NCI-H82 treated with DMSO at 0.1 percent for 48 hours (cell line): ENCODE measurements at regions not wholly inside any gene's neighbourhood (a gene's known extent, or its start where the extent isn't known, plus 50 kb on each side); places are given as distances from the start of the nearest gene placed in this dataset.

Experiments used
- DNase-seq: peaks from one replicate; lab custom pipeline; 2025; ENCODE audit not compliant: unreplicated experiment; lab: John Stamatoyannopoulos, UW

DNA sequence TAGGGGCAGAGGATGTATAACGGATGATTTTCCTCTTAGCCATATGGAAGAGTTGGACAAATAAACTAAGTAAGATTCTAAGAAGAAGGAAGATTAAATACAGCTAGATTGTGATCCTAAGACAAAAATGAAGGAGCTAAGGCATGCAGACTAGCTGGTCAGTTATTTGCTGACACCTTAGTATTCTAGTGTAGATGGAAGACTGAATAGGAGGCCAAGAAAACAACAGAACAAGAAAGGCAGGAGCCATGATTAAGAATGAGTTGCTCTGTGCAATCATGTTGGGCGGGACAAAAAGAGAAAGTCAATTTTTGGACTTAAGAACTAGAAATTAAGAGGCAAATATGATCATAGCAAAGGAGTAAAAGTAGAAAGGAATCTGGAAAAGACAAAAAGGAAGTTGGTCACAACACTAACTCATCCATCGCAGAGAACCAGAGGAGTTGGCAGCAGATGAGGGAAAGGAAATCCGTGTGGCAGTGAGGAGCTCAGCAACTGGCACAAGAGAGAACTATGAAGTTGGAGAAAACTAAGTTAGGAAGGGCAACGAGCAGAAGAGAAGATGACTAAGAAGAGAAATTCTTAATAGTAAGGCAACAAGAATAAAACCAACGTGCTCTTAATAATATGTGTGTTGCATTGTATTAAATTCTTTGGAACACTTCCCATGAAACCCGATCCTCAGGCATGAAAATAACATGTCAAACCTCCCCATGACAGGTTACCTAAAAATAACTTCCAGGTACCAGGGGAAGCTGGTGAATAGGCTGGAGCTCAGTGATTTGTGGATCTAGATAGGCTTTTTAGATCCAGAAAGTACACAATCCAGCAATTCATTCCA, 234.4 kb downstream of the LTN1 start:
- no peak for DNase-seq

GRCh38 chr21:28754862-28755261, 237.8 kb downstream of the LTN1 start:
- DNase-seq, result no peak

DNA sequence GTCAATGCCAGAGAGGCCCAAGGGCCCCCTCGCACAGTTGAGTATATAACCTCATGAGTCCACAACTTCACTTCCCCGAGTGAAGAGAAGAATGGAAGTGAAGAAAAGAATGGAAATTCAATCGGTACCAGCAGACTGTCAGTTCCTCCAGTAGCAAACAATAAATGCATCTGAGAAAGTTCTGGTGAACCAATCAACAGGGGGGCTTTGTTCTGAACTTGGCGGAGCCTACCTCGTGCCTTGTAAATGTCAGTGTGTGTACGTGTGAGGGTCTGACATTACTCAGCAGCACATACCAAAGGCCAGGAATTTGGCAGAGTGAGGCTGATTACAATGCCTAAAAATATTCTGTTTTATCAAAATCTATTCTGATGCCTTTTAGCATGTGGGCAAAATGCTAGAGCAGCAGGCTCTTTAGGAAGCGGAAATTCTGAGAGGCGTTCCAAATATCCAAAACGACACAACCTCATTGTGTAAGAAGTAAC, 238.5 kb downstream of the LTN1 start:
- no peak for DNase-seq

- DNase-seq, result no peak
Measured at GRCh38 chr21:28752131-28752530, 240.5 kb downstream of the LTN1 start.

DNA sequence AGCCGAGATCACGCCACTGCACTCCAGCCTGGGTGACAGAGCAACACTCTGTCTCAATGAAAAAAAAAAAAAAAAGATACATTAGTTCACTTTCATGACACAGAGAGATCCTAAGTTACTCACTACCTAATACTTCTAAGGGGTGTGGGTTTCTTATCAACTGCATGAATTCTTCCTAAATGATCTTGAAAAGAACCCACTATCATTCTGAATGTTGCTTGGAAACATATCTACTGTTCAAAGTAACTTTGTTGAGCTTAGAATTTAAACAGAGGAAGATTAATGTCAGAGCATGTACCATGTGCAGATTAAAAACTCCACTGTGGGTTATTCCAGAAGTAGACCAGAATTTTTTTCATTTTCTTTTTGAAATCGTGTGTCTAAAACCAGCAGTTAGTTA, 241.5 kb downstream of the LTN1 start:
- no peak for DNase-seq

DNA sequence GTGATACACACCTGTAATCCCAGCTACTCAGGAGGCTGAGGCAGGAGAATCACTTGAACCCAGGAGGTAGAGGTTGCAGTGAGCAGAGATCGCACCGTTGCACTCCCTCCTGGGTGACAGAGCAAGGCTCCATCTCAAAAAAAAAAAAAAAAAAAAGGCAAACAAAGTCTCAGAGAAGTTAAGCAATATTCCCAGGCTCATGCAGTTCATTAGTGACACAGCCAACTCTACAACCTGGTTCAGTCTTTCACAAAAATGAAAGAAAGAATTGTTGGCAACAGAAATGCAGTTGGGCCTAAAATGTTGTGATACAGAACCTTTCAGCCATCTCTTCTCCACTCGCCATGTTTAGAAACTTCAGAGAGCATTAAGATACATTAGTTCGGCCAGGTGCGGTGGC, 242.1 kb downstream of the LTN1 start:
- no peak for DNase-seq

DNA sequence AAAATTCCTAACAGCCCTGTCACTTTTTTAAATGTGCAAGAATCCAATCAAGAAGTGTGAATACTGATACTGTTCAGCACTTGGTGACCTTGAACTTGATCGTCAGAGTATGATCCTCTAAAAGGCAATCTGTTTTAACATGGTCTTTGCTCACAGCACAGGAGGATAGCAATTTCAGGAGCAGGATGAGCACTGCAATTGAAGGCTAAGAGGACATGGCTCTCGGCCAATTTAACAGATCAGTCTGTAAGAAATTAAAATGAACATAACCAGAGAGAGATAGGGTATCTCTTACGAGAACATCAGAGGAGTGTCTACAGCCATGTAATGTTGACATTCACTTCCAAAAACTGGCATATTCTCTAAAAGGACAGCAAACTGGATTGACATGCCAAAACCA, 243.1 kb downstream of the LTN1 start:
- DNase-seq, result no peak

- no peak for DNase-seq
Measured at GRCh38 chr21:28747464-28747863, 245.2 kb downstream of the LTN1 start.

DNA sequence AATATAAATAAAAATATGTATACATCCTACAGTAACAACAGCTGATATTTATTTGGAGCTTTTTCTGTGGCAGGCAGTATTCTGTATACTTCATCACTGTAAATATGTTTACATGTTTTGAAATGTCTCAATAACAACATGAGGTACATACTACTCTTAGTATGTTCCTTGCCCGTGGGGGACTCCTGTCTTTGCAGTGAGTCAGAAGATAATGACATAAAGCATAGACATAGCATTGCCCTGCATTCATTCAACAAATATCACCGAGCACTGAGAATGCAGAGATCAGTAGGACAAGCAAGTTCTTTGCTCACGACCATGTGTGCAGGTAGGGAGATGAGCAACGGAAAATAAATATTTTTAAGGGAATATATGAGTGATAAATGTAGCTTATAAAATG, 246.5 kb downstream of the LTN1 start:
- no peak for DNase-seq

DNA sequence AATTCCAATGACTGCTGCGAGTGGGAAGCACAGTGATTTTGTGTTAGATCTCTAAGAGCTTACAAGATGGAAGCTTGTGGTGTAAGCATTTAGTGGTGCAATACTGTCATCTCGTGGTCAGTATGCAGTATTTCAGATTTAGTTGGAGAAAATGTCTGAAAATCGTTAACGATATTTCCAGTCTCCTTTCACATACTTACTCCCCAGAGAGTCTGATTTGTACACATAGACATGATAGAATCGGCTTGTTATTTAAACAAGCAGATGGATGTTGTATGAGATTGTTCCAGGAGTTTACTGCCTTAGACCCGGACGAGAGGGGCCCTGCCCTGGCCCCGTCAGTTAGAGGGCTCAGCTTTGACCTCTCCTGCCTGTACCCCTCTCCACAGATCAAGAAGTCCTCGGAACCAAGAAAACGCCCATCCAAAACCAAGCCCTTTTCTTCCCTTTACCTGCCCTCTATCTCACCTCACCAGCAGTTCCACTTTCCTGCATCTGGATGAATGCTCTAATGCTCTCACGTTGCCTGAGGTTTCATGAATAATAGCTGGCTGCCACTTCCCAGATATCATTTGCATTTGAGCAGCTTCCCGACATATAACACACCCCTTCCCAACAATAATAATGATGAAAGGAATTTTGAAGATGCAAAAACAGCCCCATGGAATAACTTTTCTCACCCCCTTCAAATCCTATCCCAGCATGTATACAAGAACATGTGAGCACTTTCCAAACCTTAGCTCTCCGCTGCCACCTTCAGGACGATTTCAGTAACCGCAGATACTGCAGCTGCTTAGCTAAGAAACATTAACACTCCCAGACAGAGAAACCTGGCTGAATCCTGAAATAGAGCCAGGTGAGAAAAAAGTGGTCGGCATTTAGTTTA, 247.3 kb downstream of the LTN1 start:
- peak; percentile 74 for DNase-seq

GRCh38 chr21:28743723-28744122, 249.0 kb downstream of the LTN1 start:
- no peak for DNase-seq

DNA sequence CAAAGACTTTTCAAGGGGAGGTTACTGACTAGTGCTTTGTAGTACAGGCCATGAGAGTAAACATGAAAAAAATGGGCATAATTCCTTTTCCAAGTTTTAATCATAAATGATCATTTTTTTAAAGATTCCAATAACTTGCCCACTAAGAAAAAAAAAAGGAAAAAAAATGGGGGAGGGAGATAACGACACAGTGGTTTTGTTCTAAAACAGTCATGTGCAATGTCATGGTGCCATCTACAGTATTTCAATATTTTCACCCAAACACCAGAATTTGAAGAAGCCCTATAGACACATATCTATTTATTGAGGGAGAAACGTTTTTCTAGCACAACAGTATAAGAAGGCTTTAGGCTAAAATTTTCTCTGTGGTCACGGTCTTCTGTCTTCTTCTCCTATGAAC, 250.2 kb downstream of the LTN1 start:
- no peak for DNase-seq

DNA sequence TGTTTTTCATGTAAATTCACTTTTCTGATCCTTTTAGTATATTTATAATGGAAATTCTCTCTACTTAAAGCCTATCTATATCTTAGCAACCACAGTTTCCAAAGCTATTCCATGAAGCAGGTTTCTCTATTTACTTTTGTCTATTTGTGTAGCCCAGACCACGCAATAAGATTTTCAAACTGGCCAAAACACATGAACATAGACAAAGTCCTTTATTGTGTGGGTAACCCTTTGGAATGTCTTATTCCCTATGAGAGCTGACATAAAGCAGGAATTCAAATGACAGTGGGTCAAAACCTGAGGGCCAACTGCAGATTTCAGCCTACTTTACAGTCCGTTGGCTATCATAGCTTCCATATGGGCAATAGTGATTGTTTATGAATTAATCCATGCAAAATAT, 252.6 kb downstream of the LTN1 start:
- no peak for DNase-seq

DNA sequence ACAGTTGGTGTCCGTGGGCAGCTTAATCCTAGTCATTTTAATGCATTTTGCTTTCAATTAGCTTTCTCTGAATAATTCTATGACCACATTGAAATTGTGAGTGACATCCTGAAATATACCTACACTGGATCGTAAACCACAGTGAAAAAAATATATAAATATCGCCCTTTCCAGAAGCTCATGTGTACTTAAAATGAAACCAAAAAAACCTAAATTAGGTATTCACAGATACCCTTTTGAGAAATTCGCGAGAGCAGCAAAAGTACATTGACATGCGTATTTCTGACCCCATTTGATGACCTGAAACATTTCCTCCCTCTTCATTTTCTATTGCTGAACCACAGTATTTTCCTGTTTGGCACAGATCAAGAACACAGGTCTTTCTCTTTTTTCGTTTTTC, 253.8 kb downstream of the LTN1 start:
- no peak for DNase-seq

DNA sequence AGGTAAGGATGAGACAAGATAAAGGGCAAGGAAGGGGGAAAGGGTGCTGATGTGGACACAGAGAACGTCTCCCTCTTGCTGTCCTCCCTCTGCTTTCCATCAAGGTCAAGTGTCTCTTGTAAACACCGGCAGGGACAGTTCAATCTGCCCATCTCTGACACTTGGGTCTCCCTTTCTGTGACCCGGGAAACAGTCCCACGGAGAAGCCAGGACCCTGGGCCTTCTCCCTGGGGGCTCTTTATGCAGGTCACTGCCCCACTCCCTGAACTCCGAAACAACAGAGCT, 254.3 kb downstream of the LTN1 start:
- DNase-seq, result no peak

DNA sequence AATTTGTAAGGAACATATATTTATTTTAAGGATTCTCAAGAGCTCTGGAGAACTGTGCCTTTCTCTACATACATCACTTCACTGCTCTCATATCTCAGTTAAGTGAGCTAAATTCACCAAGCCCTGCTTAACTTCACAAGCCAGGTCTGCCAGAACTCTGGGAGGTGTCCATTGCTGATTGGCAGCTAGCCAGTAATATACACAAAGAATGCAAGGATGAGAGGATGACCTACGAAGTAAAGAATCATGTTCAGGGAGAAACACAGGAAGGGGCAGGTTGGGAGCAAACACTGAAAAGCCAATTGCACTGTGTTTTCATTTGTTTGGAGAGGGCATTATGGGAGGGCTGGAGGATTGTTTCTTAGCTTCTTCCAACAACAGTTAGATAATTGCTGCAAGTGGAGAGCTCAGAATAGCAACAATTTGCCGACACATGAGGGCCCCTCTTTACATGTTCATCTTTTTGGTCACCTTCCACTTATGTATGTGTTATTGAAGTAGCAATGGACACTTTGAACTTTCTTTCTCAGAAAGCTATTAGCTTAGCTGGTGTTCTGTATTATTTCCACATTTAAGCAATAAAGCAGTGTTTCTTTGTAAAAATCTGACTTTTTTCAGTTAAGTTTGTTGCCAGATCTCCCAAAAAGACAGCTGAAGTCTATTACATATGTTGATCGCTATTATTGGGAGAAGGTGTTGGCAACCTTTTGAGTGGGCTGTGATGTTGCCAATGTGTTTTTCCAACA, 254.8 kb downstream of the LTN1 start:
- no peak for DNase-seq

DNA sequence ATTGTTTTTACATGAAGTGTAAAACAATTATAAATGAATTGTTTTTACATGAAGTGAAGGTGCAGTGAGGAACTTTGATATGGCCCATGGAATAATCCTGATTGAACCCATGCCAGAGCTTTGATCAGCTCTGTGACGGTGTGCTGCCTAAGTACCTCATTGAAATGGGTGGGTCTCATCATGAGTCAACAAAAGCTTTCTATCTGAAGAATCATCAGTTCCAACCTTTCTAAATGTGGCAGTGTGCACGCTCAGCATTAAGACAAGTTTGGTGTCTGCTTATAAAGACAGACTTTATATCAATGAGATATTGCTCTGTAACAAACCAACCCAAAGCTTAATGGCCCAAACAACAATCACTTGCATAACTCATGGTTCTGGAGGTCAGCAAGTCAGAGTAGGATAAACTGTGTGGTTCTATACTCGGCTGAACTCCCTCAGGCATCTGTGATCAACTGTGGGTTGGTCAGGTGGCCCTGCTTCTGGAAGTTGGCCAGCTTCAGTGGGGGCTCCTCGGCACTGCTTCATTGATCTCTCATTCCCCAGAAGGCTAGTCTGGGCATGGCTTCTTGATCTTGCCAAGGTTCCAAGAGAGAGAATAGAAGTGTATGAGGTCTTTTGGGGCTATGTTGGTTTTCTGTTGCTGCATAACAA, 258.0 kb downstream of the LTN1 start:
- no peak for DNase-seq

GRCh38 chr21:28731700-28732321, 260.9 kb downstream of the LTN1 start:
- DNase-seq, result no peak

GRCh38 chr21:28729887-28730286, 262.8 kb downstream of the LTN1 start:
- DNase-seq, result peak; percentile 75

DNA sequence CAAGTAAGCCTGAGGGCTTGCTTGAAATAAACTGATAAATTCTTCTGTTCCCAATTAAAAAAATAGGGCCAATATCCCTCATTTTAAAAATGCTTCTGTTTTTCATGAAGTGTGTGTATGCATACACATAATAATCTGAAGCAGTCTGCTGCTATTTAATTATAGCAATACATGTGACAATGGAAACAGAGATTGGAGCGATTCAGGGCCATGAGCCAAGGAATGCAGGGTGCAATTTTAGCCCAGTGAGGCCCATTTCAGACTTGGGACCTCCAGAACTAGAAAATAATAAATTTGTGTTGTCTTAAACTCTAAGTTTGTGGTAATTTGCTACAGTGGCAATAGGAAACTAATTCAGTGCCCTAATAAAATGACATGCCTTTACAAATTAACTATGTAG, 264.9 kb downstream of the LTN1 start:
- DNase-seq, result no peak

DNA sequence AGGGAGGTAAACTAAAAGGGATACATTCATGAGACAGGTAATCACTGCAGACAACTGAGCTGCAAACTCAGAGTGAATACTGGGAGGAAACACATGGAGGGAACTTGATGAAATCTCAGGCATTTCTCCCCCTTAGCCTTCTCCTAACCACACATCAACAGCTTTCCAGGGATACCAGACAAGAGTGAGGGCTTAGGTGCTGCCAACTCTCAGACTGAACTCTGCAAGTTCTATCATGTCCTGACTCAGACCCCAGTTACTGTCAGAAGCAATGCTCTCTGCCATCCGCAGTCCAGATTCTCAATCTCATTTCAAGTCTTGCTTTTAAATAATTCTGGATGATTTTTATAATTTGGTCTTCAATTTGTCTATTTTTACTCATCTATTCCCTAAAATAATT, 267.3 kb downstream of the LTN1 start:
- DNase-seq, result no peak
